GM19452 (cell line): ENCODE measurements at regions not wholly inside any gene's neighbourhood (a gene's known extent, or its start where the extent isn't known, plus 50 kb on each side); places are given as distances from the start of the nearest gene placed in this dataset.

Experiments
- ATAC-seq: cut with Tn5 transposase; IDR thresholded peaks from one replicate; pipeline ENCODE4 v1.9.1; 2021; ENCODE audit not compliant: unreplicated experiment

GRCh38 chr9:130780865-130781504, 54.1 kb upstream of the ABL1 start:
- no peak for ATAC-seq

- ATAC-seq: no peak
Measured at GRCh38 chr9:130781569-130781968, 53.5 kb upstream of the ABL1 start.

DNA sequence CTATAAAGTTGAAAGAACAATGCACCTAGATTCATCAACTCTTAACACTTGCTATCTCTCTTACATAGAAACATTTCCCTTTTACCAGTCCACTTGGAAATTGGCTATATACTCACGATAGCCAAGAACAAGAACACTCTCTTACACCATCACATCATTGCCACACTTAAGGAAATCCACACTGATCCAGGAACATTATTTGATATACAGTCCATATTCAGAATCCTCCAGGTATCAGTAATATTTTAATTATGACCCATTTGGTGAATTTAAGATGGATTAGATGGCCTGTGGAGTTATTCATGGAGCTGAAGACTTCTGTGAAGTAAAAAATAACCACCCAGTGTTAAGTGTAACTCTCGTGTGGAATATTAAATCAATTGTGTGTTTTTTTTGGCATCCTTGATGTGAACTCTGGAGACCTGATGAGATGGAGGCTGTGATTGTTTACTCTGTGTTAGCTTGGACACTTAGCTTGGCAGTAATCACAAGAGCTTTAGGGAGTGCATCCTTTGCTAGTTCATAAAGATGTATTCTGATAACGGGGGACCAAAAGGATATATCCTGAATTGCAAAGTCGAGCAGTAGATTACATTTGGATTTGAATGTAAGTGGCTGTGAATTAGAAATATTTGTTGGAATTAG, 52.0 kb upstream of the ABL1 start:
- ATAC-seq: no peak

DNA sequence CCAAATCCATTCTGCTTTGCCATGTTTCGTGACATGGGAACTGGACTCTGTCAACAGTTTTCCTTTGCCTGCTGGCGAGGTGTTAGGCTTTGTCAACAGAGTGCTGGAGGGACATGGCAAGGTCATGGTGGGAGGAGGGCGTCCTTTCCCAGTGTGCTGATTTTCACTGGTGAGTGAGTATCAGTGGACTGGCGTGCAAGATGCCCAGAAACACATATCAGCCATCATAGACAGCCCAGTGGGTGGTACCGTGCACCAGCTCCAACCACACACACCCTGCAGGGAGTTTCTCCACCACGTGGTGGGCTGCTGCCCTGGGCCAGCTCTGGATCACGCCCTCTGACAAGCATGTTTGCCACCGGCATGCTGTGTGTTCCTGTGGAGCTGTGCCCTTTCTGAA, 50.0 kb upstream of the ABL1 start:
- no peak for ATAC-seq
